ENCODE measurements at regions not wholly inside any gene's neighbourhood (a gene's known extent, or its start where the extent isn't known, plus 50 kb on each side); places are given as distances from the start of the nearest gene placed in this dataset.

GRCh38 chr2:193350509-193350908 is 1155.8 kb upstream of the TMEFF2 start:
- no peaks in the 10 kb centered on the region for H3K27me3 ChIP-seq (ENCODE audit: control insufficient read depth, insufficient read depth, low read length)
- no peak for FAIRE-seq
- no peaks in the 10 kb centered on the region for H3K9me3 ChIP-seq (ENCODE audit: control insufficient read depth in 2 of 3, insufficient read depth in 1 of 3, low read length in 3 of 3)
- intact Hi-C loops (cut with DNase I), result no loop called here
- DNase-seq, result no peak
- no peaks in the 10 kb centered on the region for H3K4me1 ChIP-seq (ENCODE audit: control insufficient read depth in 2 of 3, insufficient read depth in 2 of 3, low read depth in 1 of 3, low read length in 3 of 3)
- no peak overlapping the region for H3K27ac ChIP-seq (ENCODE audit: low read depth in 2 of 2, low read length in 2 of 2)
- no peak overlapping the region for H3K9ac ChIP-seq (ENCODE audit: low read length in 3 of 3)
- TF ChIP-seq CTCF (IDR thresholded peaks at IDR 0.05; ENCODE audit: borderline replicate concordance, extremely low read depth, insufficient read depth), result no peak
- H3K4me3 ChIP-seq (ENCODE audit: low read length in 3 of 3), result no peak overlapping the region
- H3K36me3 ChIP-seq (ENCODE audit: control insufficient read depth in 2 of 3, insufficient read depth in 3 of 3, low read length in 3 of 3), result no peaks in the 10 kb centered on the region

DNA sequence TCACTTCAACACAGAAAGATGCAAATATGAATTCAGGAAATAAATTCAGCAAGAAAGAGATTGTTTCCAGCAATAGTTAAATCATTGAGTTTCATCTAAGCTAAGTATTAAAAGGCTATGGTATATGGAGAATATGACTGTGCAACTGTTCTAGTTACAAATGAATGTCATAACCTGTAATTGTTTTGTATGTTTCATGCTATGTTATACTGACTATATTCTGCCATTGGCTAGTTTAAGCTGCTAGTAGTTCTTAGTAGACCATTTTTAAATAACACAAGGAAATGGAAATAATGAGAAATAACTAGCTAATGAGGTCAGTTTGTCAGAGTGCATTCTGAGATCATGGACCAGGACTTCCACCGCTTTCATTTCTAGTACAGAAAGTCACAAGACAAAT is 1154.9 kb upstream of the TMEFF2 start:
- H3K4me1 ChIP-seq (ENCODE audit: control insufficient read depth in 2 of 3, insufficient read depth in 2 of 3, low read depth in 1 of 3, low read length in 3 of 3), result no peaks in the 10 kb centered on the region
- no peak for FAIRE-seq
- no peaks in the 10 kb centered on the region for H3K36me3 ChIP-seq (ENCODE audit: control insufficient read depth in 2 of 3, insufficient read depth in 3 of 3, low read length in 3 of 3)
- H3K27ac ChIP-seq (ENCODE audit: low read depth in 2 of 2, low read length in 2 of 2), result no peak overlapping the region
- H3K4me3 ChIP-seq (ENCODE audit: low read length in 3 of 3), result no peak overlapping the region
- intact Hi-C loops (cut with DNase I), result no loop called here
- no peak overlapping the region for H3K9ac ChIP-seq (ENCODE audit: low read length in 3 of 3)
- no peaks in the 10 kb centered on the region for H3K27me3 ChIP-seq (ENCODE audit: control insufficient read depth, insufficient read depth, low read length)
- no peak for TF ChIP-seq CTCF (IDR thresholded peaks at IDR 0.05; ENCODE audit: borderline replicate concordance, extremely low read depth, insufficient read depth)
- no peaks in the 10 kb centered on the region for H3K9me3 ChIP-seq (ENCODE audit: control insufficient read depth in 2 of 3, insufficient read depth in 1 of 3, low read length in 3 of 3)
- no peak for DNase-seq

GRCh38 chr2:193348055-193348454 is 1153.3 kb upstream of the TMEFF2 start:
- H3K27me3 ChIP-seq (ENCODE audit: control insufficient read depth, insufficient read depth, low read length), result no peaks in the 10 kb centered on the region
- H3K4me1 ChIP-seq (ENCODE audit: control insufficient read depth in 2 of 3, insufficient read depth in 2 of 3, low read depth in 1 of 3, low read length in 3 of 3), result no peaks in the 10 kb centered on the region
- no peaks in the 10 kb centered on the region for H3K9me3 ChIP-seq (ENCODE audit: control insufficient read depth in 2 of 3, insufficient read depth in 1 of 3, low read length in 3 of 3)
- H3K4me3 ChIP-seq (ENCODE audit: low read length in 3 of 3), result peak overlapping the region in 2 of 3 donors; percentile 75 to 85
- no peak overlapping the region for H3K9ac ChIP-seq (ENCODE audit: low read length in 3 of 3)
- H3K36me3 ChIP-seq (ENCODE audit: control insufficient read depth in 2 of 3, insufficient read depth in 3 of 3, low read length in 3 of 3), result no peaks in the 10 kb centered on the region
- no peak for TF ChIP-seq CTCF (IDR thresholded peaks at IDR 0.05; ENCODE audit: borderline replicate concordance, extremely low read depth, insufficient read depth)
- DNase-seq (no peak), FAIRE-seq (no peak)
- H3K27ac ChIP-seq (ENCODE audit: low read depth in 2 of 2, low read length in 2 of 2), result no peak overlapping the region
- intact Hi-C loops (cut with DNase I), result no loop called here

DNA sequence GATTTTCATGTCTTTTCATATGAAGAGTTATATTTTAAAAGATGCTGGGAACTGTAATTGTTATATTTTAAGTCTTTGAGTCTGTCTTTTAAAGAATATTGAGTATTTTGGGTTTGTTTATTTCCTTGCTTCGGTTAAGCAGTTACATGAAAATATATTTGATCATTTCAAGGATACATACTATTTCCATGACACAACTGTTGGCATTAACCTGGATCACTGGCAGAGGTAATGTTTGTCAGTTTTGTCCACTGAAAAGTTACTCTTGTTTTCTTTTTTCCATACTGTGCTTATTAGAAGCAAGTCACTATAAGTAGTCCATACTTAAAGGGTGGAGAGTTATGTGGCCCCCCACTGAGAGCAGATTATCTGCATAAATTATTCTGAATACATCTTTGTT is 1142.0 kb upstream of the TMEFF2 start:
- H3K9ac ChIP-seq (ENCODE audit: low read length in 3 of 3), result no peak overlapping the region
- H3K27me3 ChIP-seq (ENCODE audit: control insufficient read depth, insufficient read depth, low read length), result no peaks in the 10 kb centered on the region
- FAIRE-seq, result no peak
- no peak for DNase-seq
- H3K4me3 ChIP-seq (ENCODE audit: low read length in 3 of 3), result no peak overlapping the region
- H3K4me1 ChIP-seq (ENCODE audit: control insufficient read depth in 2 of 3, insufficient read depth in 2 of 3, low read depth in 1 of 3, low read length in 3 of 3), result no peaks in the 10 kb centered on the region
- no peak overlapping the region for H3K27ac ChIP-seq (ENCODE audit: low read depth in 2 of 2, low read length in 2 of 2)
- H3K36me3 ChIP-seq (ENCODE audit: control insufficient read depth in 2 of 3, insufficient read depth in 3 of 3, low read length in 3 of 3), result no peaks in the 10 kb centered on the region
- no peak for TF ChIP-seq CTCF (IDR thresholded peaks at IDR 0.05; ENCODE audit: borderline replicate concordance, extremely low read depth, insufficient read depth)
- intact Hi-C loops (cut with DNase I), result no loop called here
- H3K9me3 ChIP-seq (ENCODE audit: control insufficient read depth in 2 of 3, insufficient read depth in 1 of 3, low read length in 3 of 3), result no peaks in the 10 kb centered on the region
